GM15510 (cell line): ENCODE measurements at regions not wholly inside any gene's neighbourhood (a gene's known extent, or its start where the extent isn't known, plus 50 kb on each side); places are given as distances from the start of the nearest gene placed in this dataset.

Source experiments
- POLR2A ChIP-seq: IDR thresholded peaks from 3 replicates; pipeline ENCODE4 v1.6.1; 2011; ENCODE audit warnings: borderline replicate concordance; ENCODE audit not compliant: insufficient read length; ENCODE audit errors: extremely low read depth

GRCh38 chr6:167659046-167659445 is 167.7 kb upstream of the AFDN start:
- no peak for TF ChIP-seq POLR2A

- no peak for TF ChIP-seq POLR2A
Measured at GRCh38 chr6:167660424-167660823, 166.3 kb upstream of the AFDN start.

GRCh38 chr6:167660944-167661551 is 165.7 kb upstream of the AFDN start:
- TF ChIP-seq POLR2A = no peak

- TF ChIP-seq POLR2A = no peak
Measured at GRCh38 chr6:167661552-167662044, 165.1 kb upstream of the AFDN start.

GRCh38 chr6:167662075-167662880 is 164.4 kb upstream of the AFDN start:
- no peak for TF ChIP-seq POLR2A

DNA sequence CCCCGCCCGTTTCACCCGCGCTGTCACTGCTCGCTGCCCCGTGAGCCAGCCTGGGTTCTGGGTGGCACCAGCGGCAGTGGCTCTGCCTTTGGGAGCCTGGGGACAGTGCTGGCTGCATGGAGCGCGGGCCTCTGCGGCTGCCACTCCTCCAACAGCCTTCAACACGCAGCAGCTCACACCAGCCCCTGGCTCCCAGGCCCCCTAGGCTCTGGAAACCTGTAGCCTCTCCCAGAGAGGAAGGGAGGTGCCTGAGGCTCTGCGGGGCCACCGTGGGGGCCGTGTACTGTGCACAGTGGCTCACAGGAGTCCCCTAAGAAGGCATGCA is 163.9 kb upstream of the AFDN start:
- no peak for TF ChIP-seq POLR2A

DNA sequence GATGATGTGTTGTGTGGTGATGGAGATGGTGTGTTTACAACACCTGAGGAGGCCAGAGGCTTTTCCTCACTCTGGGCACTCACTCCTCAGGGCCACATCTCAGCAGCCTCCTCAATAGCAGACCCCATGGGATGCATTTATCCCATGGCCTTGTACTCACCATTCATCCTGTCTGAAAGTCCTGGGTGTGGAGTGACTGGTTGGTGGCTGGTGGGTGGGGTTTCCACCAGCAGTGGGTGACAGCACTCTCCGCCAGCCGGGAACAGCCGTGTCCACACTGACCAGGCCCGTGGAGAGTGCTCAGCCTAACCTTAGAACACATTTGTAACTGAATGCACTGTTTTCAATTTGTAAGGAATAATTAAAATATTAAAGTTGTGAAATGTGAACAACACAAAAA is 163.4 kb upstream of the AFDN start:
- TF ChIP-seq POLR2A = no peak

- TF ChIP-seq POLR2A = no peak
Measured at GRCh38 chr6:167663784-167664443, 162.8 kb upstream of the AFDN start.

- TF ChIP-seq POLR2A = no peak
Measured at GRCh38 chr6:167664678-167665660, 161.7 kb upstream of the AFDN start.

- no peak for TF ChIP-seq POLR2A
Measured at GRCh38 chr6:167665698-167666330, 160.9 kb upstream of the AFDN start.

GRCh38 chr6:167666571-167667203 is 160.0 kb upstream of the AFDN start:
- TF ChIP-seq POLR2A = no peak

DNA sequence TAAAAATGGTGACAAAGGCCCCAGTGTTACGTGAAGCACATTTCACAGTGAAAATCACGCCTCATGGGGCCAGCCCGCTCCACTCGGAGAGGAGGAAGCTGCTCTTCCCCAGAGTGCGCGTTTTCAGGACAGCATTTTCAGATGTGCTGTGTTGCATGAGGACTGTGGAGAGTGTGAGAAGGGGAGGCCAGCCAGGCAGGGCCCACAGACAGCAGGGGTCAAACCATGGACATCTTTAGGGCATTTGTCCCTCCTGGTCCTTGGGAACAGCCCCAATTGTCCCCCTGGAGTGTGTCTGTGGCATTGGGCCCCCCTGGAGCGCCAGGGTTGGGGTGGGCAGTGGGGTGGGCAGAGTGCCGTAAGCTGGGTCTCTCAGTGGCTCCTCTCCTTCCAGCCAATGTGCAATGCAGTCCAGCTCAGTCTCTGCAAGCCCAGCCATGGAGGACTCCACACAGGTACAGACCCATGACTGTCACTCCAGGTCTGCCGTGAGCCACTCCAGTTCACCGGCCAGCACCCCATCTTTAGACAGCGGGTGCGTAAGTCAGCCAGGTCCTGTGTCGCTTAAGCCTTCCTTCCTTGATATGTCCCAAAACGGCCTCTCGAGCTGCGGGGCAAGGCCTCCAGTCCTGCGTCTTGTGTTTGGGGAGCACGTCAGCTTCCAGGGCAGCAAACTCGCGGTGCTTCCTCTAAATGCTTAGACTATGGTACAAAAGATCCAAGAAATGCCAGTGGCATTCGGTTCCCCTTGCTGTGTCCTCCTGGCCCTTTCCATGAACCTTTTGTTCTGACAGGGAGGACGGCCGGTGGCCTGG is 159.3 kb upstream of the AFDN start:
- no peak for TF ChIP-seq POLR2A
